HepG2 (cell line): ENCODE measurements at regions not wholly inside any gene's neighbourhood (a gene's known extent, or its start where the extent isn't known, plus 50 kb on each side); places are given as distances from the start of the nearest gene placed in this dataset.

Source experiments
- ATAC-seq: fragments of 200-7000 bp; cut with Tn5 transposase; 3 replicates; pipeline ENCODE4 v1.9.1; 2020; ENCODE audit warnings: mild to moderate bottlenecking, moderate library complexity
- BruUV-seq: library from RNA; stranded (reverse); fragments of 400-500 nt; replicated peaks from 2 replicates; lab custom pipeline; 2021; lab: Mats Ljungman, UMichigan
- CTCF ChIA-PET: fragments of 300-600 bp; formaldehyde crosslinking; extraction: SDS; loops from one replicate; lab custom pipeline; 2021; ENCODE audit warnings: low total read pairs, inconsistent platforms, low intra/inter-chr PET ratio; lab: Yijun Ruan, JAX
- POLR2A ChIA-PET: fragments of 350-600 bp; sonication (Branson Sonifier 250); formaldehyde crosslinking; loops from one replicate; lab custom pipeline; 2020; ENCODE audit warnings: antibody characterized with exemption, inconsistent platforms; lab: Yijun Ruan, JAX
- DNase-seq: peaks from one replicate; pipeline ENCODE4 v3.0.0-alpha.2; 2015; ENCODE audit warnings: low spot score
- FAIRE-seq: peaks from 3 replicates; lab custom pipeline; 2011; peaks lifted over from hg19 to GRCh38; lab: Jason Lieb, UNC
- H2AFZ ChIP-seq: one replicate; pipeline ENCODE4 v1.6.1; 2011; ENCODE audit warnings: low read length, inconsistent platforms
- H3K27ac ChIP-seq: fragments of 300-600 bp; 3 replicates; pipeline ENCODE4 v1.8.0; 2011; ENCODE audit warnings: mixed run types, mild to moderate bottlenecking, mixed read lengths, low read length, inconsistent platforms; ENCODE audit not compliant: insufficient read depth; ENCODE audit errors: extremely low read length
- H3K27me3 ChIP-seq, 2 experiments: fragments of 200-600 bp in 1 of 2; 2 replicates in 1 of 2; 3 replicates in 1 of 2; pipeline versions ENCODE4 v1.6.0 to v1.8.0; 2011; ENCODE audit warnings: low read length in 2 of 2, mild to moderate bottlenecking in 2 of 2, moderate library complexity in 2 of 2, inconsistent platforms in 1 of 2; ENCODE audit not compliant: insufficient read depth in 2 of 2, control insufficient read depth in 1 of 2
- H3K36me3 ChIP-seq, 2 experiments: fragments of 200-600 bp in 1 of 2; replicated peaks in 1 of 2; 2 replicates in 1 of 2; 3 replicates in 1 of 2; pipeline versions ENCODE4 v1.5.1 to v1.8.0; 2011; ENCODE audit warnings: low read length in 2 of 2, inconsistent platforms in 1 of 2; ENCODE audit not compliant: insufficient read depth in 2 of 2, control insufficient read depth in 1 of 2
- H3K4me1 ChIP-seq: 2 replicates; pipeline ENCODE4 v1.5.1; 2012; ENCODE audit warnings: low read length, inconsistent platforms; ENCODE audit not compliant: insufficient read depth
- H3K4me2 ChIP-seq: 2 replicates; pipeline ENCODE4 v1.6.0; 2011; ENCODE audit warnings: low read depth, low read length, inconsistent platforms
- H3K4me3 ChIP-seq, 3 experiments: fragments of 200-600 bp in 1 of 3; sonication (generic), shearing (Covaris generic) in 1 of 3; replicated peaks in 1 of 3; 2 replicates each; pipeline ENCODE4 v1.5.1; 2011 to 2016; ENCODE audit warnings: low read length in 3 of 3, inconsistent platforms in 2 of 3, low read depth in 2 of 3, mild to moderate bottlenecking in 2 of 3, control low read depth in 1 of 3, mixed read lengths in 1 of 3; ENCODE audit not compliant: insufficient read depth in 1 of 3
- H3K79me2 ChIP-seq: one replicate; pipeline ENCODE4 v1.6.1; 2011; ENCODE audit warnings: low read length, inconsistent platforms; ENCODE audit not compliant: insufficient read depth
- H3K9ac ChIP-seq: 2 replicates; pipeline ENCODE4 v1.6.0; 2011; ENCODE audit warnings: mild to moderate bottlenecking, low read depth, low read length, inconsistent platforms; ENCODE audit not compliant: insufficient read depth
- H3K9me3 ChIP-seq: 2 replicates; pipeline ENCODE4 v1.5.1; 2012; ENCODE audit warnings: mild to moderate bottlenecking, low read length
- H4K20me1 ChIP-seq: 2 replicates; pipeline ENCODE4 v1.6.0; 2011; ENCODE audit warnings: inconsistent platforms, mild to moderate bottlenecking, low read length, moderate library complexity; ENCODE audit not compliant: insufficient read depth
- MXD4 ChIP-seq: IDR thresholded peaks from 2 replicates; pipeline ENCODE4 v1.6.1; 2016; ENCODE audit warnings: mild to moderate bottlenecking, missing biosample characterization, missing genetic modification reagents
- WIZ ChIP-seq: sonication (generic); formaldehyde crosslinking; IDR thresholded peaks from 2 replicates; pipeline ENCODE4 v1.5.1; 2020; ENCODE audit warnings: mild to moderate bottlenecking, missing genetic modification reagents
- ZNF547 ChIP-seq: sonication (generic); formaldehyde crosslinking; IDR thresholded peaks from 2 replicates; pipeline ENCODE4 v1.5.1; 2020; ENCODE audit warnings: mild to moderate bottlenecking, missing genetic modification reagents
- ZNF782 ChIP-seq: sonication (generic); formaldehyde crosslinking; IDR thresholded peaks from 2 replicates; pipeline ENCODE4 v1.4.0; 2020; ENCODE audit warnings: missing genetic modification reagents, mild to moderate bottlenecking, borderline replicate concordance
- ZSCAN25 ChIP-seq: sonication (generic); formaldehyde crosslinking; IDR thresholded peaks from 2 replicates; pipeline ENCODE4 v1.8.0; 2022; ENCODE audit warnings: mild to moderate bottlenecking, missing genetic modification reagents
- WGBS: methylation state at CpG from one replicate; pipeline ENCODE4 v1.1.6; 2017; ENCODE audit warnings: low lambda C conversion rate; 5-methylcytosine and 5-hydroxymethylcytosine counted together
- in situ Hi-C: cut with HindIII; loops from 2 replicates; pipeline ENCODE4 v1.10.0; 2017; ENCODE audit warnings: low pct_unique_long_range_greater_than_20kb; ENCODE audit not compliant: extremely low pct_ligation_motif_present
- intact Hi-C: fragments of 100-400 bp; cut with micrococcal nuclease; formaldehyde crosslinking; loops from one replicate; pipeline ENCODE4 v1.10.0; 2022; ENCODE audit not compliant: unreplicated experiment
- TF ChIP-seq, protein P1 (sequence below): sonication (generic); formaldehyde crosslinking; IDR thresholded peaks from 2 replicates; pipeline ENCODE4 v1.4.0; 2020; ENCODE audit warnings: missing genetic modification reagents, mild to moderate bottlenecking, borderline replicate concordance
- TF ChIP-seq, protein P2 (sequence below): sonication (generic); formaldehyde crosslinking; IDR thresholded peaks from 2 replicates; pipeline ENCODE4 v1.5.0; 2020; ENCODE audit warnings: missing genetic modification reagents

DNA sequence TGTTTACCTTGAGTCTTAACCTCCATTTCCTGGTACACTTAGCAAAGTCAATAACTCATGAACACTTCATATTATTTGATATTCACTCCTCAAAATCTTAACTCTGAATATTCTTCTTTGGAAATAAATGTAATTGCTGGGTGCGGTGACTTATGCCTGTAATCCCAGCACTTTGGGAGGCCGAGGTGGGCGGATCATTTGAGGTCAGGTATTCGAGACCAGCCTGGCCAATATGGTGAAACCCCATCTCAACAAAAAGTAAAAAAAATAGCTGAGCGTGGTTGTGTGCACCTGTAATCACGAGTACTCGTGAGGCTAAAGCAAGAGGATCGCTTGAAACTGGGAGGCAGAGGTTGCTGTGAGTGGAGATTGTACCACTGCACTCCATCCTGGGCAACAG, 201.3 kb upstream of the DSEL start:
- no peak for DNase-seq
- Histone ChIP-seq H2AFZ (no peak overlapping the region), H3K27ac (no peak overlapping the region), H3K9me3 (no peaks in the 10 kb centered on the region), H3K4me1 (no peaks in the 10 kb centered on the region), H3K27me3 (no peaks in the 10 kb centered on the region), H3K9ac (no peak overlapping the region), H3K36me3 (no peaks in the 10 kb centered on the region), H3K4me2 (no peak overlapping the region), H4K20me1 (no peaks in the 10 kb centered on the region), H3K4me3 (no peak overlapping the region), H3K79me2 (no peaks in the 10 kb centered on the region)
- CTCF ChIA-PET: no interaction called here
- intact Hi-C loops (no loop called here), in situ Hi-C loops (no loop called here)
- BruUV-seq: no TSS peak
- FAIRE-seq: no peak
- ATAC-seq: no peak
- TF ChIP-seq ZSCAN25 (no peak), ZNF547 (CRISPR knock-in tag) (no peak), MXD4 (CRISPR knock-in tag) (no peak), ZNF782 (CRISPR knock-in tag) (no peak), WIZ (CRISPR knock-in tag) (no peak)
- TF ChIP-seq, protein P1, sequence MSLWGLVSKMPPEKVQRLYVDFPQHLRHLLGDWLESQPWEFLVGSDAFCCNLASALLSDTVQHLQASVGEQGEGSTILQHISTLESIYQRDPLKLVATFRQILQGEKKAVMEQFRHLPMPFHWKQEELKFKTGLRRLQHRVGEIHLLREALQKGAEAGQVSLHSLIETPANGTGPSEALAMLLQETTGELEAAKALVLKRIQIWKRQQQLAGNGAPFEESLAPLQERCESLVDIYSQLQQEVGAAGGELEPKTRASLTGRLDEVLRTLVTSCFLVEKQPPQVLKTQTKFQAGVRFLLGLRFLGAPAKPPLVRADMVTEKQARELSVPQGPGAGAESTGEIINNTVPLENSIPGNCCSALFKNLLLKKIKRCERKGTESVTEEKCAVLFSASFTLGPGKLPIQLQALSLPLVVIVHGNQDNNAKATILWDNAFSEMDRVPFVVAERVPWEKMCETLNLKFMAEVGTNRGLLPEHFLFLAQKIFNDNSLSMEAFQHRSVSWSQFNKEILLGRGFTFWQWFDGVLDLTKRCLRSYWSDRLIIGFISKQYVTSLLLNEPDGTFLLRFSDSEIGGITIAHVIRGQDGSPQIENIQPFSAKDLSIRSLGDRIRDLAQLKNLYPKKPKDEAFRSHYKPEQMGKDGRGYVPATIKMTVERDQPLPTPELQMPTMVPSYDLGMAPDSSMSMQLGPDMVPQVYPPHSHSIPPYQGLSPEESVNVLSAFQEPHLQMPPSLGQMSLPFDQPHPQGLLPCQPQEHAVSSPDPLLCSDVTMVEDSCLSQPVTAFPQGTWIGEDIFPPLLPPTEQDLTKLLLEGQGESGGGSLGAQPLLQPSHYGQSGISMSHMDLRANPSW (CRISPR knock-in tag): no peak
- TF ChIP-seq, protein P2, sequence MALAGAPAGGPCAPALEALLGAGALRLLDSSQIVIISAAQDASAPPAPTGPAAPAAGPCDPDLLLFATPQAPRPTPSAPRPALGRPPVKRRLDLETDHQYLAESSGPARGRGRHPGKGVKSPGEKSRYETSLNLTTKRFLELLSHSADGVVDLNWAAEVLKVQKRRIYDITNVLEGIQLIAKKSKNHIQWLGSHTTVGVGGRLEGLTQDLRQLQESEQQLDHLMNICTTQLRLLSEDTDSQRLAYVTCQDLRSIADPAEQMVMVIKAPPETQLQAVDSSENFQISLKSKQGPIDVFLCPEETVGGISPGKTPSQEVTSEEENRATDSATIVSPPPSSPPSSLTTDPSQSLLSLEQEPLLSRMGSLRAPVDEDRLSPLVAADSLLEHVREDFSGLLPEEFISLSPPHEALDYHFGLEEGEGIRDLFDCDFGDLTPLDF (CRISPR knock-in tag): no peak
- POLR2A ChIA-PET: no interaction called here
- 16% methylated on average over 8 of the region's 8 CpGs for WGBS
